ENCODE measurements at regions not wholly inside any gene's neighbourhood (a gene's known extent, or its start where the extent isn't known, plus 50 kb on each side); places are given as distances from the start of the nearest gene placed in this dataset.
"Not testable (repeated sequence)": the region's sequence is repeated elsewhere in the genome, so short reads cannot be mapped to it uniquely, and the experiment has no call there.

- H3K4me3 ChIP-seq = no peak overlapping the region
- intact Hi-C loops (cut with DNase I) = no loop called here
- TF ChIP-seq POLR2A (IDR thresholded peaks at IDR 0.05) = no peak
- no peak for TF ChIP-seq CTCF (IDR thresholded peaks at IDR 0.05)
- no peak for TF ChIP-seq EP300 (IDR thresholded peaks at IDR 0.05)
- no peaks in the 10 kb centered on the region for H3K4me1 ChIP-seq (ENCODE audit: insufficient read depth)
- WGBS, 3 donors = 37 to 55% (median 41%) methylated on average over 3 of the region's 3 CpGs
- no peak overlapping the region for H3K27ac ChIP-seq
- H3K36me3 ChIP-seq = no peaks in the 10 kb centered on the region
- H3K9me3 ChIP-seq = no peaks in the 10 kb centered on the region
- H3K27me3 ChIP-seq = no peaks in the 10 kb centered on the region
- no peak for DNase-seq
Measured at GRCh38 chr21:14673649-14674048, 127.5 kb upstream of the SAMSN1 start.

GRCh38 chr21:14672466-14672865, 126.4 kb upstream of the SAMSN1 start:
- no peak overlapping the region for H3K4me3 ChIP-seq
- no peaks in the 10 kb centered on the region for H3K27me3 ChIP-seq
- no peak for DNase-seq
- intact Hi-C loops (cut with DNase I) = no loop called here
- TF ChIP-seq POLR2A (IDR thresholded peaks at IDR 0.05) = no peak
- TF ChIP-seq EP300 (IDR thresholded peaks at IDR 0.05) = no peak
- TF ChIP-seq CTCF (IDR thresholded peaks at IDR 0.05) = no peak
- no peaks in the 10 kb centered on the region for H3K36me3 ChIP-seq
- 70 to 81% (median 79%) methylated on average over 1 of the region's 1 CpG for WGBS, 3 donors
- no peaks in the 10 kb centered on the region for H3K4me1 ChIP-seq (ENCODE audit: insufficient read depth)
- H3K27ac ChIP-seq = no peak overlapping the region
- H3K9me3 ChIP-seq = no peaks in the 10 kb centered on the region

GRCh38 chr21:14670409-14670808, 124.3 kb upstream of the SAMSN1 start:
- no peak for DNase-seq
- WGBS, 3 donors = 87 to 93% (median 91%) methylated on average over 2 of the region's 2 CpGs
- Histone ChIP-seq H3K9me3 (no peaks in the 10 kb centered on the region), H3K27ac (no peak overlapping the region), H3K36me3 (no peaks in the 10 kb centered on the region), H3K4me1 (ENCODE audit: insufficient read depth) (no peaks in the 10 kb centered on the region), H3K4me3 (no peak overlapping the region), H3K27me3 (no peaks in the 10 kb centered on the region)
- intact Hi-C loops (cut with DNase I) = no loop called here
- TF ChIP-seq POLR2A (IDR thresholded peaks at IDR 0.05) (no peak), CTCF (IDR thresholded peaks at IDR 0.05) (no peak), EP300 (IDR thresholded peaks at IDR 0.05) (no peak)

GRCh38 chr21:14669092-14669491, 123.0 kb upstream of the SAMSN1 start:
- H3K4me3 ChIP-seq; intact Hi-C loops (cut with DNase I); H3K36me3 ChIP-seq; DNase-seq; H3K9me3 ChIP-seq; H3K27ac ChIP-seq; H3K27me3 ChIP-seq; H3K4me1 ChIP-seq (ENCODE audit: insufficient read depth): not testable (repeated sequence)
- 88 to 92% (median 90%) methylated on average over 3 of the region's 3 CpGs for WGBS, 3 donors

GRCh38 chr21:14657241-14658008, 111.3 kb upstream of the SAMSN1 start:
- Histone ChIP-seq H3K27me3 (no peaks in the 10 kb centered on the region), H3K4me1 (ENCODE audit: insufficient read depth) (no peaks in the 10 kb centered on the region), H3K9me3 (no peaks in the 10 kb centered on the region), H3K36me3 (no peaks in the 10 kb centered on the region), H3K4me3 (no peak overlapping the region), H3K27ac (no peak overlapping the region)
- WGBS, 3 donors = 81 to 86% (median 82%) methylated on average over 10 of the region's 10 CpGs
- intact Hi-C loops (cut with DNase I) = no loop called here
- no peak for DNase-seq
- TF ChIP-seq EP300 (IDR thresholded peaks at IDR 0.05) = no peak
- no peak for TF ChIP-seq CTCF (IDR thresholded peaks at IDR 0.05)
- TF ChIP-seq POLR2A (IDR thresholded peaks at IDR 0.05) = no peak
